Heart left ventricle (tissue), 16 donors: ENCODE measurements at regions not wholly inside any gene's neighbourhood (a gene's known extent, or its start where the extent isn't known, plus 50 kb on each side); places are given as distances from the start of the nearest gene placed in this dataset.

Experiments used
- ATAC-seq, 4 donors: fragments of 200-7000 bp; cut with Tn5 transposase; one replicate each; pipeline ENCODE4 v1.9.1; 2020 to 2022; ENCODE audit warnings: moderate library complexity in 4 of 4, mild to moderate bottlenecking in 3 of 4, moderate number of reproducible peaks in 1 of 4
- DNase-seq, 5 donors: peaks; one replicate each; pipeline ENCODE4 v3.0.0-alpha.2; 2020
- H3K27ac ChIP-seq, 12 donors: fragments of 200-600 bp; sonication (generic) in 4 of 12; one replicate each; pipeline versions ENCODE4 v1.5.0 to v1.8.0; 2016 to 2022; ENCODE audit warnings: mild to moderate bottlenecking in 2 of 12
- H3K27me3 ChIP-seq, 9 donors: fragments of 200-600 bp; sonication (generic) in 2 of 9; one replicate each; pipeline versions ENCODE4 v1.5.1 to v1.8.0; 2016 to 2022; ENCODE audit warnings: mild to moderate bottlenecking in 3 of 9
- H3K36me3 ChIP-seq, 9 donors: fragments of 200-600 bp; sonication (generic) in 2 of 9; one replicate each; pipeline versions ENCODE4 v1.5.0 to v1.8.0; 2018 to 2022; ENCODE audit warnings: mild to moderate bottlenecking in 2 of 9
- H3K4me1 ChIP-seq, 12 donors: fragments of 200-600 bp; sonication (generic) in 4 of 12; one replicate each; pipeline versions ENCODE4 v1.5.0 to v1.8.0; 2016 to 2022; ENCODE audit warnings: mild to moderate bottlenecking in 3 of 12
- H3K4me3 ChIP-seq, 12 donors: fragments of 200-600 bp; sonication (generic) in 4 of 12; one replicate each; pipeline versions ENCODE4 v1.5.0 to v1.8.0; 2017 to 2022; ENCODE audit warnings: mild to moderate bottlenecking in 9 of 12, moderate library complexity in 4 of 12
- H3K9me3 ChIP-seq, 12 donors: fragments of 200-600 bp; sonication (generic) in 4 of 12; one replicate each; pipeline versions ENCODE4 v1.5.0 to v1.8.0; 2016 to 2022; ENCODE audit warnings: mild to moderate bottlenecking in 1 of 12
- CTCF ChIP-seq, 12 donors: fragments of 200-600 bp; sonication (generic) in 4 of 12; IDR thresholded peaks; one replicate each; pipeline versions ENCODE4 v1.5.0 to v1.8.0; 2018 to 2022; ENCODE audit warnings: antibody characterized with exemption in 12 of 12, mild to moderate bottlenecking in 5 of 12
- POLR2A ChIP-seq, 2 donors: fragments of 450-650 bp; IDR thresholded peaks; one replicate each; pipeline ENCODE4 v1.6.1; 2017; ENCODE audit warnings: antibody characterized with exemption in 2 of 2, mild to moderate bottlenecking in 2 of 2, moderate library complexity in 2 of 2
- WGBS, 4 donors: extraction: QIAGEN DNeasy Blood & Tissue Kit in 2 of 4; methylation state at CpG; one replicate each; pipeline versions ENCODE4 v1.1.5 to v1.1.7; 2013 to 2018; 5-methylcytosine and 5-hydroxymethylcytosine counted together
- intact Hi-C, 10 donors: fragments of 100-400 bp; cut with DNase I; formaldehyde crosslinking; loops; one replicate each; pipeline versions ENCODE4 v1.11.1 to v1.14.2; 2022
- donor health status: ischemic (EF 13 %, LVEDD 7.1; RV severe dilation, severe dysfunction).
- donor health status: healthy with polysubstance abuse.
- donor health status: DM: no; HTN: yes; CAD: no.
- donor health status: DM: no; HTN: no; CAD: no.
- donor health status: ischemic (EF 25% LVEDD 6.9; RV normal size, moderate dysfunction).
- donor health status: ischemic (EF 25% LVEDD 5.7; RV mildly dilated, moderate dysfunction).
- donor health status: healthy.
- donor health status: DM: yes; HTN: yes; CAD: no.
- donor health status: ischemic (EF 35%, LVEDD 5.7; RV mildly dilated, moderate dysfunction).
- donor health status: nonischemic (EF 11% LVEDD 7.7; RV severe dilation, severe dysfunction).
- donor health status: DM: yes; HTN: yes; CAD: no.
- donor health status: PGD.
- donor health status: ischemic (EF 29% LVEDD 5.4; RV normal size, mild dysfunction).
- donor health status: nonischemic (EF 23%, LVEDD 6.1; RV moderate dilation, normal function).

GRCh38 chr13:71021825-71022422 lies 845.1 kb downstream of the DACH1 start:
- H3K4me3 ChIP-seq, result no peak overlapping the region
- H3K36me3 ChIP-seq, result no peaks in the 10 kb centered on the region
- ATAC-seq (no peak), DNase-seq (no peak)
- WGBS, 4 donors, result 91 to 93% (median 91%) methylated on average over 10 of the region's 10 CpGs
- TF ChIP-seq CTCF (IDR thresholded peaks at IDR 0.05), result no peak
- TF ChIP-seq POLR2A (IDR thresholded peaks at IDR 0.05), result no peak
- H3K9me3 ChIP-seq, result no peaks in the 10 kb centered on the region
- H3K27ac ChIP-seq, result no peak overlapping the region
- no peaks in the 10 kb centered on the region for H3K27me3 ChIP-seq
- intact Hi-C loops, result no loop called here
- H3K4me1 ChIP-seq, result no peaks in the 10 kb centered on the region

- intact Hi-C loops, result no loop called here
- TF ChIP-seq POLR2A (IDR thresholded peaks at IDR 0.05) (no peak), CTCF (IDR thresholded peaks at IDR 0.05) (no peak)
- Histone ChIP-seq H3K36me3 (no peaks in the 10 kb centered on the region), H3K27me3 (no peaks in the 10 kb centered on the region), H3K27ac (no peak overlapping the region), H3K9me3 (no peaks in the 10 kb centered on the region), H3K4me1 (no peaks in the 10 kb centered on the region), H3K4me3 (no peak overlapping the region)
- 56 to 78% (median 73%) methylated on average over 1 of the region's 1 CpG for WGBS, 4 donors
- ATAC-seq (no peak), DNase-seq (no peak)
Measured at GRCh38 chr13:71018995-71019394, 848.0 kb downstream of the DACH1 start.

- ATAC-seq (no peak), DNase-seq (no peak)
- intact Hi-C loops, result no loop called here
- H3K4me3 ChIP-seq, result no peak overlapping the region
- H3K9me3 ChIP-seq, result no peaks in the 10 kb centered on the region
- TF ChIP-seq CTCF (IDR thresholded peaks at IDR 0.05), result no peak
- TF ChIP-seq POLR2A (IDR thresholded peaks at IDR 0.05), result no peak
- H3K27me3 ChIP-seq, result no peaks in the 10 kb centered on the region
- H3K27ac ChIP-seq, result no peak overlapping the region
- no peaks in the 10 kb centered on the region for H3K36me3 ChIP-seq
- no peaks in the 10 kb centered on the region for H3K4me1 ChIP-seq
Measured at GRCh38 chr13:71018544-71018943, 848.5 kb downstream of the DACH1 start.

GRCh38 chr13:71017607-71018006 lies 849.4 kb downstream of the DACH1 start:
- intact Hi-C loops, result no loop called here
- TF ChIP-seq POLR2A (IDR thresholded peaks at IDR 0.05) (no peak), CTCF (IDR thresholded peaks at IDR 0.05) (no peak)
- ATAC-seq, result no peak

More at GRCh38 chr13:71017607-71018006, 849.4 kb downstream of the DACH1 start:
- no peak for DNase-seq
- no peaks in the 10 kb centered on the region for H3K9me3 ChIP-seq
- WGBS, 4 donors, result 23 to 44% (median 38%) methylated on average over 1 of the region's 1 CpG
- no peaks in the 10 kb centered on the region for H3K27me3 ChIP-seq
- H3K36me3 ChIP-seq, result no peaks in the 10 kb centered on the region
- H3K4me1 ChIP-seq, result no peaks in the 10 kb centered on the region
- H3K27ac ChIP-seq, result no peak overlapping the region
- no peak overlapping the region for H3K4me3 ChIP-seq
